HG03520 (cell line): ENCODE measurements at regions not wholly inside any gene's neighbourhood (a gene's known extent, or its start where the extent isn't known, plus 50 kb on each side); places are given as distances from the start of the nearest gene placed in this dataset.

Source experiments
- ATAC-seq: cut with Tn5 transposase; IDR thresholded peaks from one replicate; pipeline ENCODE4 v1.9.1; 2021; ENCODE audit warnings: mild to moderate bottlenecking, moderate library complexity; ENCODE audit not compliant: unreplicated experiment

- ATAC-seq, result no peak
These were observed 1035.4 kb upstream of the SEMA6D start for GRCh38 chr15:46681901-46682300.

GRCh38 chr15:46682969-46683791, 1034.1 kb upstream of the SEMA6D start:
- no peak for ATAC-seq

GRCh38 chr15:46685096-46685495, 1032.2 kb upstream of the SEMA6D start:
- ATAC-seq, result no peak

- no peak for ATAC-seq
These were observed 1031.6 kb upstream of the SEMA6D start for GRCh38 chr15:46685681-46686080.

- no peak for ATAC-seq
These were observed 1021.0 kb upstream of the SEMA6D start for GRCh38 chr15:46696281-46696680.

- no peak for ATAC-seq
These were observed 1016.0 kb upstream of the SEMA6D start for GRCh38 chr15:46701346-46701745.

GRCh38 chr15:46701896-46702295, 1015.4 kb upstream of the SEMA6D start:
- ATAC-seq, result no peak

GRCh38 chr15:46703020-46703861, 1014.1 kb upstream of the SEMA6D start:
- ATAC-seq, result no peak

GRCh38 chr15:46703871-46704637, 1013.3 kb upstream of the SEMA6D start:
- no peak for ATAC-seq

- no peak for ATAC-seq
These were observed 1009.9 kb upstream of the SEMA6D start for GRCh38 chr15:46707452-46707851.

GRCh38 chr15:46708226-46708625, 1009.1 kb upstream of the SEMA6D start:
- no peak for ATAC-seq

- no peak for ATAC-seq
These were observed 1007.7 kb upstream of the SEMA6D start for GRCh38 chr15:46709460-46710083.

GRCh38 chr15:46710401-46710960, 1006.8 kb upstream of the SEMA6D start:
- no peak for ATAC-seq

GRCh38 chr15:46713045-46713444, 1004.3 kb upstream of the SEMA6D start:
- no peak for ATAC-seq

GRCh38 chr15:46714950-46715349, 1002.4 kb upstream of the SEMA6D start:
- no peak for ATAC-seq

GRCh38 chr15:46723308-46723707, 994.0 kb upstream of the SEMA6D start:
- ATAC-seq, result no peak

GRCh38 chr15:46732060-46732459, 985.2 kb upstream of the SEMA6D start:
- no peak for ATAC-seq

GRCh38 chr15:46735115-46735514, 982.2 kb upstream of the SEMA6D start:
- ATAC-seq, result no peak

- ATAC-seq, result no peak
These were observed 966.0 kb upstream of the SEMA6D start for GRCh38 chr15:46751303-46751702.

GRCh38 chr15:46753946-46754345, 963.4 kb upstream of the SEMA6D start:
- no peak for ATAC-seq
